ENCODE measurements at regions not wholly inside any gene's neighbourhood (a gene's known extent, or its start where the extent isn't known, plus 50 kb on each side); places are given as distances from the start of the nearest gene placed in this dataset.
"Not testable (repeated sequence)": the region's sequence is repeated elsewhere in the genome, so short reads cannot be mapped to it uniquely, and the experiment has no call there.

- TF ChIP-seq ZC3H10 (CRISPR knock-in tag; IDR thresholded peaks at IDR 0.05), result no peak
- no peak for TF ChIP-seq RARB (CRISPR knock-in tag; IDR thresholded peaks at IDR 0.05)
- TF ChIP-seq CREB5 (CRISPR knock-in tag; IDR thresholded peaks at IDR 0.05; ENCODE audit: low read depth), result no peak
- TF ChIP-seq OSR1 (CRISPR knock-in tag; IDR thresholded peaks at IDR 0.05), result no peak
Observed at GRCh38 chr6:6080975-6081374, 74.2 kb upstream of the NRN1 start.

GRCh38 chr6:6074190-6074589 is 67.5 kb upstream of the NRN1 start:
- TF ChIP-seq CREB5 (CRISPR knock-in tag; IDR thresholded peaks at IDR 0.05; ENCODE audit: low read depth) (no peak), ZFP3 (CRISPR knock-in tag; IDR thresholded peaks at IDR 0.05) (no peak), ARNTL (CRISPR knock-in tag; IDR thresholded peaks at IDR 0.05; ENCODE audit: borderline replicate concordance, low read depth) (no peak), SNAI2 (CRISPR knock-in tag; IDR thresholded peaks at IDR 0.05) (no peak), OSR1 (CRISPR knock-in tag; IDR thresholded peaks at IDR 0.05) (no peak), ZFP30 (CRISPR knock-in tag; IDR thresholded peaks at IDR 0.05) (no peak)
- no peak for ATAC-seq

More at GRCh38 chr6:6080975-6081374, 74.2 kb upstream of the NRN1 start:
- ATAC-seq, result no peak

GRCh38 chr6:6068157-6068556 is 61.4 kb upstream of the NRN1 start:
- not testable (repeated sequence) for ATAC-seq

- no peak for ATAC-seq
- TF ChIP-seq CSRNP3 (CRISPR knock-in tag; IDR thresholded peaks at IDR 0.05), result no peak
- TF ChIP-seq CSDC2 (CRISPR knock-in tag; IDR thresholded peaks at IDR 0.05), result no peak
- TF ChIP-seq ZFP3 (CRISPR knock-in tag; IDR thresholded peaks at IDR 0.05), result no peak
- TF ChIP-seq OSR1 (CRISPR knock-in tag; IDR thresholded peaks at IDR 0.05), result no peak
- no peak for TF ChIP-seq ZC3H10 (CRISPR knock-in tag; IDR thresholded peaks at IDR 0.05)
- TF ChIP-seq CREB5 (CRISPR knock-in tag; IDR thresholded peaks at IDR 0.05; ENCODE audit: low read depth), result no peak
- TF ChIP-seq ZFP30 (CRISPR knock-in tag; IDR thresholded peaks at IDR 0.05), result no peak
- no peak for TF ChIP-seq ESRRG (CRISPR knock-in tag; IDR thresholded peaks at IDR 0.05)
- no peak for TF ChIP-seq TCF4 (CRISPR knock-in tag; IDR thresholded peaks at IDR 0.05; ENCODE audit: borderline replicate concordance)
- no peak for TF ChIP-seq TSHZ2 (CRISPR knock-in tag; IDR thresholded peaks at IDR 0.05)
- TF ChIP-seq PATZ1 (CRISPR knock-in tag; IDR thresholded peaks at IDR 0.05; ENCODE audit: borderline replicate concordance), result no peak
Observed at GRCh38 chr6:6058054-6058444, 51.3 kb upstream of the NRN1 start.

- ATAC-seq, result peak; percentile 96
- TF ChIP-seq TSHZ2 (CRISPR knock-in tag; IDR thresholded peaks at IDR 0.05) (no peak), GLIS3 (CRISPR knock-in tag; IDR thresholded peaks at IDR 0.05) (no peak), ISL1 (CRISPR knock-in tag; IDR thresholded peaks at IDR 0.05) (no peak), POU6F1 (CRISPR knock-in tag; IDR thresholded peaks at IDR 0.05; ENCODE audit: borderline replicate concordance, low read depth) (no peak)
Observed at GRCh38 chr6:6057442-6058053, 50.8 kb upstream of the NRN1 start.

All from SK-N-SH treated with all-trans-retinoic acid at 6 μM for 48 hours (cell line).